Heart left ventricle (tissue), 13 donors: ENCODE measurements at regions not wholly inside any gene's neighbourhood (a gene's known extent, or its start where the extent isn't known, plus 50 kb on each side); places are given as distances from the start of the nearest gene placed in this dataset.

ENCODE experiments used
- POLR2A ChIP-seq, 2 donors: fragments of 450-650 bp; IDR thresholded peaks; one replicate each; pipeline ENCODE4 v1.6.1; 2017; ENCODE audit warnings: antibody characterized with exemption in 2 of 2, mild to moderate bottlenecking in 2 of 2, moderate library complexity in 2 of 2
- TF ChIP-seq, protein P1 (sequence below), 12 donors: fragments of 200-600 bp; sonication (generic) in 4 of 12; IDR thresholded peaks; one replicate each; pipeline versions ENCODE4 v1.5.0 to v1.8.0; 2018 to 2022; ENCODE audit warnings: antibody characterized with exemption in 12 of 12, mild to moderate bottlenecking in 5 of 12
- donor health status: ischemic (EF 13 %, LVEDD 7.1; RV severe dilation, severe dysfunction).
- donor health status: DM: no; HTN: yes; CAD: no.
- donor health status: DM: no; HTN: no; CAD: no.
- donor health status: ischemic (EF 25% LVEDD 6.9; RV normal size, moderate dysfunction).
- donor health status: ischemic (EF 25% LVEDD 5.7; RV mildly dilated, moderate dysfunction).
- donor health status: ischemic (EF 35%, LVEDD 5.7; RV mildly dilated, moderate dysfunction).
- donor health status: nonischemic (EF 11% LVEDD 7.7; RV severe dilation, severe dysfunction).
- donor health status: DM: yes; HTN: yes; CAD: no.
- donor health status: PGD.
- donor health status: ischemic (EF 29% LVEDD 5.4; RV normal size, mild dysfunction).
- donor health status: nonischemic (EF 23%, LVEDD 6.1; RV moderate dilation, normal function).

GRCh38 chr11:115869131-115869530 lies 364.9 kb upstream of the CADM1 start:
- TF ChIP-seq, protein P1, sequence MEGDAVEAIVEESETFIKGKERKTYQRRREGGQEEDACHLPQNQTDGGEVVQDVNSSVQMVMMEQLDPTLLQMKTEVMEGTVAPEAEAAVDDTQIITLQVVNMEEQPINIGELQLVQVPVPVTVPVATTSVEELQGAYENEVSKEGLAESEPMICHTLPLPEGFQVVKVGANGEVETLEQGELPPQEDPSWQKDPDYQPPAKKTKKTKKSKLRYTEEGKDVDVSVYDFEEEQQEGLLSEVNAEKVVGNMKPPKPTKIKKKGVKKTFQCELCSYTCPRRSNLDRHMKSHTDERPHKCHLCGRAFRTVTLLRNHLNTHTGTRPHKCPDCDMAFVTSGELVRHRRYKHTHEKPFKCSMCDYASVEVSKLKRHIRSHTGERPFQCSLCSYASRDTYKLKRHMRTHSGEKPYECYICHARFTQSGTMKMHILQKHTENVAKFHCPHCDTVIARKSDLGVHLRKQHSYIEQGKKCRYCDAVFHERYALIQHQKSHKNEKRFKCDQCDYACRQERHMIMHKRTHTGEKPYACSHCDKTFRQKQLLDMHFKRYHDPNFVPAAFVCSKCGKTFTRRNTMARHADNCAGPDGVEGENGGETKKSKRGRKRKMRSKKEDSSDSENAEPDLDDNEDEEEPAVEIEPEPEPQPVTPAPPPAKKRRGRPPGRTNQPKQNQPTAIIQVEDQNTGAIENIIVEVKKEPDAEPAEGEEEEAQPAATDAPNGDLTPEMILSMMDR (IDR thresholded peaks at IDR 0.05): no peak
- no peak for TF ChIP-seq POLR2A (IDR thresholded peaks at IDR 0.05)
